ENCODE measurements at regions not wholly inside any gene's neighbourhood (a gene's known extent, or its start where the extent isn't known, plus 50 kb on each side); places are given as distances from the start of the nearest gene placed in this dataset.

- DNase-seq (ENCODE audit: low spot score): no peak
- no peak overlapping the region for H3K9ac ChIP-seq (ENCODE audit: low read depth in 1 of 2, low read length in 2 of 2)
- WGBS: 70% methylated on average over 8 of the region's 8 CpGs
- H3K9me3 ChIP-seq (ENCODE audit: control insufficient read depth in 4 of 4, low read length in 3 of 4): peaks cover 0 to 3% (median under 1%) of the 10 kb centered on the region in 4 donors
- TF ChIP-seq FOXA1 (IDR thresholded peaks at IDR 0.05) (no peak), HNF4G (IDR thresholded peaks at IDR 0.05) (no peak), HNF4A (conservative IDR thresholded peaks at IDR 0.05) (no peak), RXRA (IDR thresholded peaks at IDR 0.05) (no peak), FOXA2 (IDR thresholded peaks at IDR 0.05) (no peak), CTCF (IDR thresholded peaks at IDR 0.05; ENCODE audit: low read depth, low read length, missing input control) (no peak), MAX (IDR thresholded peaks at IDR 0.05) (no peak), RAD21 (IDR thresholded peaks at IDR 0.05) (no peak), TAF1 (conservative IDR thresholded peaks at IDR 0.05) (no peak), GABPA (IDR thresholded peaks at IDR 0.05 in 1 of 2, conservative IDR thresholded peaks at IDR 0.05 in 1 of 2) (no peak), ATF3 (IDR thresholded peaks at IDR 0.05) (no peak), ZBTB33 (IDR thresholded peaks at IDR 0.05) (no peak), JUND (IDR thresholded peaks at IDR 0.05) (no peak), EGR1 (IDR thresholded peaks at IDR 0.05; ENCODE audit: low read depth in 2 of 2) (no peak), YY1 (IDR thresholded peaks at IDR 0.05) (no peak), SP1 (IDR thresholded peaks at IDR 0.05) (no peak), REST (IDR thresholded peaks at IDR 0.05) (no peak), NR2F2 (IDR thresholded peaks at IDR 0.05) (no peak)
- no peak overlapping the region for H3K4me3 ChIP-seq (ENCODE audit: low read depth in 1 of 3, low read length in 3 of 3)
- H3K36me3 ChIP-seq (ENCODE audit: control insufficient read depth in 4 of 4, insufficient read depth in 3 of 4, low read depth in 1 of 4, low read length in 3 of 4): no peaks in the 10 kb centered on the region
- no peak overlapping the region for H3K27ac ChIP-seq (ENCODE audit: low read depth in 1 of 2, low read length in 2 of 2)
- no peaks in the 10 kb centered on the region for H3K4me1 ChIP-seq (ENCODE audit: control insufficient read depth in 4 of 4, insufficient read depth in 4 of 4, low read length in 3 of 4)
- H3K27me3 ChIP-seq (ENCODE audit: control insufficient read depth in 4 of 4, insufficient read depth in 4 of 4, low read length in 3 of 4): no peaks in the 10 kb centered on the region
Measured at GRCh38 chr14:65187421-65188049, 85.2 kb upstream of the MAX start.
